ENCODE measurements at regions not wholly inside any gene's neighbourhood (a gene's known extent, or its start where the extent isn't known, plus 50 kb on each side); places are given as distances from the start of the nearest gene placed in this dataset.

- no peaks in the 10 kb centered on the region for H3K9me1 ChIP-seq (replicated peaks; ENCODE audit: control insufficient read depth, extremely low read depth, insufficient read depth, low read length)
- POLR2A ChIA-PET, result no interaction called here
- H3K9ac ChIP-seq (replicated peaks; ENCODE audit: extremely low read depth, insufficient read depth, low read length), result no peak overlapping the region
- no peaks in the 10 kb centered on the region for H3K4me1 ChIP-seq (ENCODE audit: control insufficient read depth, extremely low read depth, insufficient read depth, low read length)
- BruUV-seq (replicated peaks), result no TSS peak
- intact Hi-C loops (cut with micrococcal nuclease) (no loop called here), dilution Hi-C loops (cut with MboI; ENCODE audit: extremely low pct_ligation_motif_present, low sequenced_read_pairs) (no loop called here)
- FAIRE-seq (no peak), DNase-seq (ENCODE audit: low read depth, low spot score) (no peak)
- CTCF ChIA-PET, result interaction anchor here (0.8 to 3.4 kb wide), 4 partner anchors 9 to 194 kb away, joined by 3 to 12 read pairs (median 4); no protein-coding TSS in a partner anchor
- H3K4me2 ChIP-seq (ENCODE audit: insufficient read depth, low read length), result no peak overlapping the region
- no peak overlapping the region for H2AFZ ChIP-seq (ENCODE audit: low read depth, low read length)
- no peaks in the 10 kb centered on the region for H3K27me3 ChIP-seq (ENCODE audit: control insufficient read depth in 2 of 2, insufficient read depth in 2 of 2, low read length in 2 of 2)
- H3K9me3 ChIP-seq (replicated peaks; ENCODE audit: control insufficient read depth, insufficient read depth, low read length), result no peaks in the 10 kb centered on the region
- no peak overlapping the region for H3K4me3 ChIP-seq (replicated peaks in 1 of 3; ENCODE audit: insufficient read depth in 1 of 3, low read depth in 1 of 3, low read length in 3 of 3)
- no peaks in the 10 kb centered on the region for H3K79me2 ChIP-seq (ENCODE audit: control insufficient read depth, insufficient read depth, low read length)
- H3K27ac ChIP-seq (ENCODE audit: insufficient read depth, low read depth, low read length), result no peak overlapping the region
- H4K20me1 ChIP-seq (replicated peaks; ENCODE audit: control insufficient read depth, extremely low read depth, insufficient read depth, low read length), result no peaks in the 10 kb centered on the region
- no peaks in the 10 kb centered on the region for H3K36me3 ChIP-seq (ENCODE audit: control insufficient read depth in 2 of 2, extremely low read depth in 1 of 2, insufficient read depth in 2 of 2, low read length in 2 of 2)
- TF ChIP-seq EZH2 (IDR thresholded peaks at IDR 0.05; ENCODE audit: borderline replicate concordance, low read depth, low read length, severe bottlenecking) (no peak), FOS (IDR thresholded peaks at IDR 0.05; ENCODE audit: borderline replicate concordance, insufficient read depth, low read length) (no peak), POLR2A (IDR thresholded peaks at IDR 0.05; ENCODE audit: low read depth, low read length) (no peak), POLR2AphosphoS5 (IDR thresholded peaks at IDR 0.05; ENCODE audit: insufficient read depth, low read depth, low read length) (no peak)
Measured at GRCh38 chr5:38615981-38616451, 59.6 kb upstream of the LIFR start.

GRCh38 chr5:38618154-38618553, 61.7 kb upstream of the LIFR start:
- dilution Hi-C loops (cut with MboI; ENCODE audit: extremely low pct_ligation_motif_present, low sequenced_read_pairs) (no loop called here), intact Hi-C loops (cut with micrococcal nuclease) (no loop called here)
- Histone ChIP-seq H3K9ac (replicated peaks; ENCODE audit: extremely low read depth, insufficient read depth, low read length) (no peak overlapping the region), H2AFZ (ENCODE audit: low read depth, low read length) (no peak overlapping the region), H3K9me1 (replicated peaks; ENCODE audit: control insufficient read depth, extremely low read depth, insufficient read depth, low read length) (no peaks in the 10 kb centered on the region), H3K9me3 (replicated peaks; ENCODE audit: control insufficient read depth, insufficient read depth, low read length) (no peaks in the 10 kb centered on the region), H3K79me2 (ENCODE audit: control insufficient read depth, insufficient read depth, low read length) (no peaks in the 10 kb centered on the region), H3K27ac (ENCODE audit: insufficient read depth, low read depth, low read length) (no peak overlapping the region), H3K4me3 (replicated peaks in 1 of 3; ENCODE audit: insufficient read depth in 1 of 3, low read depth in 1 of 3, low read length in 3 of 3) (no peak overlapping the region), H3K36me3 (ENCODE audit: control insufficient read depth in 2 of 2, extremely low read depth in 1 of 2, insufficient read depth in 2 of 2, low read length in 2 of 2) (no peaks in the 10 kb centered on the region), H4K20me1 (replicated peaks; ENCODE audit: control insufficient read depth, extremely low read depth, insufficient read depth, low read length) (no peaks in the 10 kb centered on the region), H3K27me3 (ENCODE audit: control insufficient read depth in 2 of 2, insufficient read depth in 2 of 2, low read length in 2 of 2) (no peaks in the 10 kb centered on the region), H3K4me2 (ENCODE audit: insufficient read depth, low read length) (no peak overlapping the region), H3K4me1 (ENCODE audit: control insufficient read depth, extremely low read depth, insufficient read depth, low read length) (no peaks in the 10 kb centered on the region)
- BruUV-seq (replicated peaks), result no TSS peak
- ChIA-PET CTCF (no interaction called here), POLR2A (no interaction called here)
- TF ChIP-seq MYC (IDR thresholded peaks at IDR 0.05; ENCODE audit: low read depth, low read length), result no peak
- no peak for TF ChIP-seq CTCF (IDR thresholded peaks at IDR 0.05; ENCODE audit: extremely low read depth in 1 of 2, insufficient read depth in 1 of 2, low read depth in 1 of 2, low read length in 2 of 2)
- TF ChIP-seq EZH2 (IDR thresholded peaks at IDR 0.05; ENCODE audit: borderline replicate concordance, low read depth, low read length, severe bottlenecking), result no peak
- TF ChIP-seq GATA2 (IDR thresholded peaks at IDR 0.05; ENCODE audit: insufficient read depth, insufficient read length, low read depth, low read length), result no peak
- FAIRE-seq, result no peak
- no peak for DNase-seq (ENCODE audit: low read depth, low spot score)
